ENCODE measurements at regions not wholly inside any gene's neighbourhood (a gene's known extent, or its start where the extent isn't known, plus 50 kb on each side); places are given as distances from the start of the nearest gene placed in this dataset.

DNA sequence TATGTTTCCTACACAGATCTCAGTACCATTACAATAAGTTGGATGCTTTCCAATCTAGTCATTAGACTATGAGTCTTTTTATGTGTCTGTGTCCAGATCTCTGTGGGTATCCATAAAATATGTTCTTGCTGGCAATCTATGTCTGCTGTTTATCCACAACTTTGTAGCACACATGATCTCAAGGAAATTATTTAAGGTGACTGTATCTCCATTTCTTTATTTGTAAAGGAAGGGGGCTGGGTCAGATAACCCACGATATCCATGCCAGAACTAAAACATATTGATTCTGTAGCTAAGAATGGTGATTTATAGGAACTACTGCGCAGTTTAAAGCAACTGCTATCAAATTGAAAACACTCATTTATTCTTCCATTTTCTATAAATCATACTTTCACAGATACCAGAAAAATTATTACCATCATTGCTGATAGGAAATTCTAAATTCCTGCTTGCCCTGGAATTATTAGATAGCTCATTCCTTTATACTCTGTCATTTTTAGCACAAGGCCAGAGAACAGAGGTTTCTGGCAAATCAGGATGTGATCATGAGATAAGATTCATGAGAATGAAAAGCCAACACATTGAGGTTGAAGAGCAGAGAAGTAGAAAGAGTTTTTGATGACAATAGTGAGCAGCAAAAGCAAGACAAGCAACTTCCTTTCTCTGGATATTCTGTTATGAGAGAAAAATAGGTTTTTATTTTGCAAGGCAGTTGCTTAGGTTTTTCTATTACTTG is 851.4 kb upstream of the CITED2 start:
- intact Hi-C loops (cut with micrococcal nuclease; ENCODE audit: unreplicated experiment) = no loop called here
- POLR2A ChIA-PET = no interaction called here

DNA sequence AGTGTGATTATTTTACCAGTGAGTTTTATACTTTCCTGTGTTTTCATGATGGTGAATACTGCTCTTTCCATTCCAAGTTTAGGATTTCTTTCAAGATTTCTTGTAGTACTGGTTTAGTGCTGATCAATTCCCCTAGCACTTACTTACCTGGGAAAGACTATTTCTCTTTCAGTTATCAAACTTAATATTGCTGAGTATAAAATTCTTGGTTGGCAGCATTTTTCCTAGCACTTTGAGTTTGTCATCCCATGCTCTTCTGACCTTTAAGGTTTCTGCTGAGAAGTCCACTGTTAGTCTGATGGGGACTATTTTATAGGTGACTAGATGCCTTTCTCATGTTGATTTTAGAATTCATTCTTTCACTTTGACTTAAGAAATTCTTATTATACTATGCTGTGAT is 842.8 kb upstream of the CITED2 start:
- Mint-ChIP-seq H3K36me3 (ENCODE audit: insufficient read depth, unreplicated experiment) (no peaks in the 10 kb centered on the region), H3K27ac (ENCODE audit: unreplicated experiment) (no peak overlapping the region), H3K4me1 (ENCODE audit: low read depth, unreplicated experiment) (no peaks in the 10 kb centered on the region), H3K9me3 (ENCODE audit: unreplicated experiment) (no peaks in the 10 kb centered on the region), H3K4me3 (ENCODE audit: unreplicated experiment) (no peak overlapping the region), H3K27me3 (ENCODE audit: insufficient read depth, unreplicated experiment) (no peaks in the 10 kb centered on the region)
- H3K4me1 ChIP-seq = no peaks in the 10 kb centered on the region
- BruUV-seq (replicated peaks) = no TSS peak
- CTCF ChIA-PET = no interaction called here
- POLR2A ChIA-PET = no interaction called here
- no peaks in the 10 kb centered on the region for H3K9me3 ChIP-seq
- H3K27me3 ChIP-seq (replicated peaks; ENCODE audit: control insufficient read depth, insufficient read depth, low read length) = no peaks in the 10 kb centered on the region
- H3K36me3 ChIP-seq (ENCODE audit: control insufficient read depth, insufficient read depth, low read length) = no peaks in the 10 kb centered on the region
- no peak for DNase-seq
- no peak overlapping the region for H3K4me3 ChIP-seq (ENCODE audit: low read depth, low read length)
- TF ChIP-seq, protein P1, sequence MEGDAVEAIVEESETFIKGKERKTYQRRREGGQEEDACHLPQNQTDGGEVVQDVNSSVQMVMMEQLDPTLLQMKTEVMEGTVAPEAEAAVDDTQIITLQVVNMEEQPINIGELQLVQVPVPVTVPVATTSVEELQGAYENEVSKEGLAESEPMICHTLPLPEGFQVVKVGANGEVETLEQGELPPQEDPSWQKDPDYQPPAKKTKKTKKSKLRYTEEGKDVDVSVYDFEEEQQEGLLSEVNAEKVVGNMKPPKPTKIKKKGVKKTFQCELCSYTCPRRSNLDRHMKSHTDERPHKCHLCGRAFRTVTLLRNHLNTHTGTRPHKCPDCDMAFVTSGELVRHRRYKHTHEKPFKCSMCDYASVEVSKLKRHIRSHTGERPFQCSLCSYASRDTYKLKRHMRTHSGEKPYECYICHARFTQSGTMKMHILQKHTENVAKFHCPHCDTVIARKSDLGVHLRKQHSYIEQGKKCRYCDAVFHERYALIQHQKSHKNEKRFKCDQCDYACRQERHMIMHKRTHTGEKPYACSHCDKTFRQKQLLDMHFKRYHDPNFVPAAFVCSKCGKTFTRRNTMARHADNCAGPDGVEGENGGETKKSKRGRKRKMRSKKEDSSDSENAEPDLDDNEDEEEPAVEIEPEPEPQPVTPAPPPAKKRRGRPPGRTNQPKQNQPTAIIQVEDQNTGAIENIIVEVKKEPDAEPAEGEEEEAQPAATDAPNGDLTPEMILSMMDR (IDR thresholded peaks at IDR 0.05; ENCODE audit: insufficient read depth in 1 of 2, low read depth in 1 of 2, low read length in 1 of 2, severe bottlenecking in 1 of 2, unreplicated experiment in 1 of 2) = no peak
- intact Hi-C loops (cut with micrococcal nuclease; ENCODE audit: unreplicated experiment) = no loop called here

More for the DNA sequence above, 851.4 kb upstream of the CITED2 start:
- H3K36me3 Mint-ChIP-seq (ENCODE audit: insufficient read depth, unreplicated experiment) = no peaks in the 10 kb centered on the region
- no peaks in the 10 kb centered on the region for H3K36me3 ChIP-seq (ENCODE audit: control insufficient read depth, insufficient read depth, low read length)
- no peaks in the 10 kb centered on the region for H3K9me3 ChIP-seq
- no peak overlapping the region for H3K27ac Mint-ChIP-seq (ENCODE audit: unreplicated experiment)
- no peaks in the 10 kb centered on the region for H3K27me3 ChIP-seq (replicated peaks; ENCODE audit: control insufficient read depth, insufficient read depth, low read length)
- H3K4me1 Mint-ChIP-seq (ENCODE audit: low read depth, unreplicated experiment) = no peaks in the 10 kb centered on the region
- H3K27me3 Mint-ChIP-seq (ENCODE audit: insufficient read depth, unreplicated experiment) = no peaks in the 10 kb centered on the region
- peaks cover 9% of the 10 kb centered on the region for H3K9me3 Mint-ChIP-seq (ENCODE audit: unreplicated experiment)
- H3K4me3 Mint-ChIP-seq (ENCODE audit: unreplicated experiment) = no peak overlapping the region
- no peak for DNase-seq
- CTCF ChIA-PET = no interaction called here
- no peaks in the 10 kb centered on the region for H3K4me1 ChIP-seq
- BruUV-seq (replicated peaks) = no TSS peak
- TF ChIP-seq, protein P1 (IDR thresholded peaks at IDR 0.05; ENCODE audit: insufficient read depth in 1 of 2, low read depth in 1 of 2, low read length in 1 of 2, severe bottlenecking in 1 of 2, unreplicated experiment in 1 of 2) = no peak
- no peak overlapping the region for H3K4me3 ChIP-seq (ENCODE audit: low read depth, low read length)

DNA sequence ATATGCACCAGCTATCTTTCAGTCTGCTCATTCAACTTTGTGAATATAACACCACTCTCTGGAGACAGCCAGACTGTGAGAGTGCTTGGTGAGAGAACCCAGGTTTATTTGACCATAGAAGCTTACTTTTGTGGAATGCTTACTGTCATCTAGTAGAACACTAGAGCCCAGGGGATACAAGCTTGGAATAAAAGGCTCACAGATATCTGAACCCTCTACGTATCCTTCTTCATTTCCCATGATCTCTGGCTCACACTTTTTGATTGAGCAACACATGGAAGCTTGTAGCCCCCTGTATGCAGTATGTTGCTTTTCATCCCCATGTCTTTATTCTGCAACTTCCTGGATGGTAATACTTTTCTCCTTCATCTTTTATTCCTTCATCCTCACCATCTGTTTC is 835.3 kb upstream of the CITED2 start:
- ChIA-PET POLR2A (no interaction called here), CTCF (no interaction called here)
- Histone ChIP-seq H3K36me3 (ENCODE audit: control insufficient read depth, insufficient read depth, low read length) (no peaks in the 10 kb centered on the region), H3K4me1 (no peaks in the 10 kb centered on the region), H3K4me3 (ENCODE audit: low read depth, low read length) (no peak overlapping the region), H3K9me3 (no peaks in the 10 kb centered on the region), H3K27me3 (replicated peaks; ENCODE audit: control insufficient read depth, insufficient read depth, low read length) (no peaks in the 10 kb centered on the region)
- H3K36me3 Mint-ChIP-seq (ENCODE audit: insufficient read depth, unreplicated experiment) = no peaks in the 10 kb centered on the region
- H3K9me3 Mint-ChIP-seq (ENCODE audit: unreplicated experiment) = no peaks in the 10 kb centered on the region
- no TSS peak for BruUV-seq (replicated peaks)
- TF ChIP-seq, protein P1 (IDR thresholded peaks at IDR 0.05; ENCODE audit: insufficient read depth in 1 of 2, low read depth in 1 of 2, low read length in 1 of 2, severe bottlenecking in 1 of 2, unreplicated experiment in 1 of 2) = no peak
- H3K27ac Mint-ChIP-seq (ENCODE audit: unreplicated experiment) = no peak overlapping the region
- no peaks in the 10 kb centered on the region for H3K4me1 Mint-ChIP-seq (ENCODE audit: low read depth, unreplicated experiment)
- intact Hi-C loops (cut with micrococcal nuclease; ENCODE audit: unreplicated experiment) = no loop called here
- DNase-seq = no peak
- no peak overlapping the region for H3K4me3 Mint-ChIP-seq (ENCODE audit: unreplicated experiment)
- no peaks in the 10 kb centered on the region for H3K27me3 Mint-ChIP-seq (ENCODE audit: insufficient read depth, unreplicated experiment)
